ENCODE measurements at regions not wholly inside any gene's neighbourhood (a gene's known extent, or its start where the extent isn't known, plus 50 kb on each side); places are given as distances from the start of the nearest gene placed in this dataset.
A peak's percentile ranks its signal among the peaks of the same experiment; 100 is the strongest.
"Not testable (repeated sequence)": the region's sequence is repeated elsewhere in the genome, so short reads cannot be mapped to it uniquely, and the experiment has no call there.

GRCh38 chr12:93219947-93220346 is 157.8 kb upstream of the NUDT4 start:
- no peak for DNase-seq

GRCh38 chr12:93221841-93222240 is 155.9 kb upstream of the NUDT4 start:
- DNase-seq, result no peak

GRCh38 chr12:93223440-93224426 is 154.0 kb upstream of the NUDT4 start:
- no peak for DNase-seq

- no peak for DNase-seq
Observed at GRCh38 chr12:93225094-93225493, 152.6 kb upstream of the NUDT4 start.

GRCh38 chr12:93226361-93226760 is 151.4 kb upstream of the NUDT4 start:
- no peak for DNase-seq

- DNase-seq, result peak; percentile 7
Observed at GRCh38 chr12:93229494-93230325, 148.0 kb upstream of the NUDT4 start.

- no peak for DNase-seq
Observed at GRCh38 chr12:93230326-93230720, 147.4 kb upstream of the NUDT4 start.

GRCh38 chr12:93231938-93232337 is 145.8 kb upstream of the NUDT4 start:
- no peak for DNase-seq

- DNase-seq, result no peak
Observed at GRCh38 chr12:93234641-93235040, 143.1 kb upstream of the NUDT4 start.

GRCh38 chr12:93235881-93236280 is 141.8 kb upstream of the NUDT4 start:
- no peak for DNase-seq

GRCh38 chr12:93237235-93237915 is 140.3 kb upstream of the NUDT4 start:
- DNase-seq, result no peak

- DNase-seq, result not testable (repeated sequence)
Observed at GRCh38 chr12:93238512-93239262, 139.0 kb upstream of the NUDT4 start.

- not testable (repeated sequence) for DNase-seq
Observed at GRCh38 chr12:93239789-93240188, 137.9 kb upstream of the NUDT4 start.

- DNase-seq, result no peak
Observed at GRCh38 chr12:93242154-93242972, 135.4 kb upstream of the NUDT4 start.

GRCh38 chr12:93243382-93243688 is 134.4 kb upstream of the NUDT4 start:
- no peak for DNase-seq

- peak; percentile 25 for DNase-seq
Observed at GRCh38 chr12:93243689-93244513, 133.8 kb upstream of the NUDT4 start.

GRCh38 chr12:93244514-93245077 is 133.1 kb upstream of the NUDT4 start:
- DNase-seq, result no peak

GRCh38 chr12:93245543-93245942 is 132.2 kb upstream of the NUDT4 start:
- no peak for DNase-seq

- DNase-seq, result no peak
Observed at GRCh38 chr12:93247313-93247991, 130.3 kb upstream of the NUDT4 start.

GRCh38 chr12:93252221-93252620 is 125.5 kb upstream of the NUDT4 start:
- DNase-seq, result no peak
